ENCODE measurements at regions not wholly inside any gene's neighbourhood (a gene's known extent, or its start where the extent isn't known, plus 50 kb on each side); places are given as distances from the start of the nearest gene placed in this dataset.

GRCh38 chr4:179977378-179977777 is 2265.8 kb upstream of the TENM3 start:
- no peak for DNase-seq

DNA sequence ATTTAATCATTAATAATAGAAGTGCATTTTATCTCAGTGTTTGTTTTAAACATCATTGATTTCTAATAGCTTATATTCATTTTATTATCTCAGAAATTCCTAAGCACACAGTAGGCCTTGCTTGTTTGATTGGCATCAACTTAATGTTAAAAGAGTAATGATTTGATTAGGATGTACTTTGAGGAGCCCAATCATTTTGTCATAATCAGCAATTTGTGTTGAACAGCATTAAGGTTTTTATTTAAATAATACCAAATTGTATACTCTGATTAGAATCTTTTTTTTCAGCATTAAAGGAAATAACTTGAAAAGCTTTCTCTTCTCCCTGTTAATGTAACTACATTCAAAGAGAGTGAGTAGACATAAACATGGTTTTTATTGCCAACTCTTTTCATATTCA is 2262.0 kb upstream of the TENM3 start:
- DNase-seq: no peak

DNA sequence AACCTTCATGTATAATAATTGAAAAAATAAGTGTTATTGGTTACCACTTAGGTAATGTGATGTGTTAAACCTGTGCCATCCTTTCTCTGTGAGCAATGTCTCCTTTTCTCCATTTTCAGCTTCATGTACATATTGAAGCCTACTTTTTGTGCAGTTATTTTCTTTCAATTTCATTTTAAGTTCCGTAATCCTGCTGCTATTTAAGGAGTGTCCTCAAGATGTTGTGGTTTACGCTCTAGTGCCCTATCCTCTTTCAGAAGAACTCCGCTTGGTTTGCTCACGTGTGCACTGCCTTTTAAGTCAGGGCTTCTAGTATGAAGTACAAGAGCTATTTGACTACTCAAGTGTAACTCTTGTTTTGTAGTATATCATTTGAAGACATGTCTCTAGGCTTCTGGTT is 2253.2 kb upstream of the TENM3 start:
- DNase-seq: no peak

- DNase-seq: no peak
Measured at GRCh38 chr4:180009316-180009715, 2233.9 kb upstream of the TENM3 start.

GRCh38 chr4:180028682-180029081 is 2214.5 kb upstream of the TENM3 start:
- DNase-seq: no peak

GRCh38 chr4:180031330-180031729 is 2211.9 kb upstream of the TENM3 start:
- no peak for DNase-seq

- DNase-seq: no peak
Measured at GRCh38 chr4:180041576-180041975, 2201.6 kb upstream of the TENM3 start.

DNA sequence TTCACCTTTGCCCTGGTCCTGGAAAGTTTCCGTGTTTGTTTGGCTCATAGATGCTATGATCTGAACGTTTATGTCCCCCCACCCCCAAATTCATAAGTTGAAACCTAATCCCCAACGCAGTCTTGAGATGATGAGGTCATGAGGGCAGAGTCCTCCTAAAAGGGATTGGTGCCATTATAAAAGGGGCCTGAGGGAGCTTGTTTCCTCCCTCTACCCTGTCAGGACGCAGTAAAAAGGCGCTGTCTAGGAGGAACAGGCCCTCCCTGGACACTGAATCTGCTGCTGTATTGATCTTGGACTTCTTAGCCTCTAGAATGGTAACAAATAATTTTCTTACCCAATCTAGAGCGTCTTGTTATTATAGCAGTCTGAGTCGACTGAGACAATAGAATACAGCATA is 2190.6 kb upstream of the TENM3 start:
- no peak for DNase-seq

DNA sequence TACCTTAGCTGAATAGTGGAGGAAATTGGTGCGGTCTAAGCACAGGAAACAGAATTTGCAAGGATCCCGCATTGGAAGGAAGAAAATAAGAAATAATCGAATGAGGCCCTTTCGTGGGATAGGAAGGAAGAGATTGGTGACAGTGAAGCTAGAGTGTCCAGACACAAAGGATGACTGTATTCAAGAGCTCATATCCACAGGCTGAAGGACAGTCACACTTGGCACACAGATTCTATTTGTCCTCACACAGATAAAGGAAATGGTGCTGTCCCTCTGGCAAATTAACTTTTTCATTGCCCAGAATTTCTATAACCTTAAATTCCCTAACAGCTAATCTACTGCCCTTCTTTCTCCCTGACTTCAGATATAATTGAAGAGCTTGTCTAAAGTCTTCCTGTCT is 2188.9 kb upstream of the TENM3 start:
- no peak for DNase-seq

DNA sequence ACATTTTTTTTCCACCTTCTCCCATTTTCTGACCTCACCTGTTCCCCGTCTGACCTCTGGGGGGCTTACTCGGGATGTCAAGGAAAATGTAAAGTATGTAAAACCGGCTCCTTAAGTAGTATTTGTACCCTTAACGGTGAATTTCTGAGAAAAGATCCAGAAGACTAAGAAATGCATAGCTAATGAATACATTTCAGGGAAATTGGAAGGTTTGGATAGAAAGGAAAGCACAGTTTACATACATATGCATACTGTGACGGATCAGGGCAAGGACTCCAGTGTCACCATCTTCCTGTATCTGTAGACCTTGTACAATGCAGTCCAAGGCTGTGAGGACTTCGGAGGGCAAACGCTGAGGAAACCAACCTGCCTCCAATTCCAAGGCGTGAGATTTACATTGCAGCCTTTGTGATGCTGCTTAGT is 2185.9 kb upstream of the TENM3 start:
- no peak for DNase-seq

GRCh38 chr4:180057891-180058671 is 2185.1 kb upstream of the TENM3 start:
- no peak for DNase-seq

GRCh38 chr4:180058691-180059215 is 2184.4 kb upstream of the TENM3 start:
- no peak for DNase-seq

DNA sequence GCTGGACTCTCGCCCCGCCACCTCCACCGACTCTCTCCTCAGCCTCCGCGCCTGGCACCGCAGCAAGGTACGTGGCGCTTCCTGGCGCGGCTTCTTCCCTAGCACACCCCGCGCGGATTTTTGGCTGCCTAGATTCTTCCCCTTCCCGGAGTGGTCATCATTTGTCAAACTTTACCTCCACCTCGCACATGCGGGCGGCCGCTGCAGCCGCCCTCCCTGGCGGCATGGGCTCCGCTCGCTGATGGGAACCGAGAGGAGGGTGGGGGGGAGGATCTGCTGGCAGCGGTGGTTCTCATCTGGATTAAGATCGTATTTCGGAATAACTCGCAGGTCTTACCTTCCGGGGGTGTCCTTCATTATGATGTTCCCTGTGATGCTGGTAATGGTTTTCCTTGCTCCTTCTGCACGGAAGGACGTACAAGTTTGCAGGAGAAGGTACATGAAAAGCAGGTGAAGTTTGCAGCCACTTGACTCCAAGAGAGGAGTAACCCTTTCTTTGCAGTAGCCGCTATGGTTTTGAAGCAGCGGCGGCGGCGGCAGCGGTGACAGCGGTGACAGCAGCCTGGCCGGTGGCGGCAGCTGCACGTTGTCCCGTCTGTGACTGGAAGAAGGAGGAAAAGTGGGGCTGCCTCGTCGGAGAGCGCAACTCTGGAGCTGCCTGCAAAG is 2183.9 kb upstream of the TENM3 start:
- no peak for DNase-seq

DNA sequence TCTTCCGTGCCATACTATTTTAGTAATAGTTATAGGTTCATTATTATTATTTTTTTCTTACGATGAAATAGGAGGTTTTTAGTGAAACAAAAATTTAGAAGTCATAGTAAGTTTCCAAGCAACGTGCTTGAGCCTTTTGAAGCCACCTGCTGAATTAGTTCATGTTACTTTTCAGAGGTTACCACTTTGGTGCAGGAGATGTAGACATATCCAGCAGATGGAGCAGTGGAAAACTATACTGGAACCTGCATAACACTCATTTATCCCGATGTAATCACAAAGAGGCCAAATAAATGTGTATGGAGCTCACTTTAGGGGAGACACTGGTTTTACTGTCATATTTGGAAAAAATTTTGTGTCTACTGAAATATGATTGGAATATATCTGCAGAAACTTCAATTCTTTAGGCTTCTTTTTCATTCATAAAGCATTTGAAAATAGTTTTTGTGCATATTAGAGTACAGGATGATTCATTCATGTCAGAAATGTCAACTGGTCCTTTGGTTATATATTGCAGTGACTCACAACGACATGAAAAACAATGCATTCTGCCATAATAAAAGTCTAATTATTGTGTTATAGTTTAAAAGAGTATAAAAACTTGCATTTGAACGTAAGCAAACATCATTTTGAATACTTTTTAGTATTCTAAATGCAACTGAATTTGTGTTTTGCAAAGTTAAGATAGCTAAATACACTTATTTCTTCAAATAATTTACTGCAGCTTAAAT is 2182.9 kb upstream of the TENM3 start:
- DNase-seq: no peak

DNA sequence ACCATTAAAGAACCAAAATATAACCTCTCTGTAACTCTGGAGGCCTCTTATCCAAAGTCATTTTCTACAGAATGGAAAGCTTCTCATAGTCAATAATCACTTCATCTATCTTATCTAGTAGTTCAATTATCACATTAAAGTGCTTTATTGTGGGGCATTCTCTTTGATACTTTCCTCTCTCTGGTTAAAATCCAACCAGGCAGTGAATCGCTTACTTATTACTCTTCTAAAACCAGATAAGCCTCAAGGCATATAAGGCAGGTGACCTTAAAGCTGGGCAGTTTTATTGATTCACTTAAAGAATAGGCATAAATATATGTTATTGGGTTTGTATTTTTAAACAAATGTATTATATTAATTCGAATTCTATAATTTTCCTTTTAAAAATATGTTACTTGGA is 2162.1 kb upstream of the TENM3 start:
- no peak for DNase-seq

- no peak for DNase-seq
Measured at GRCh38 chr4:180084561-180084960, 2158.6 kb upstream of the TENM3 start.

DNA sequence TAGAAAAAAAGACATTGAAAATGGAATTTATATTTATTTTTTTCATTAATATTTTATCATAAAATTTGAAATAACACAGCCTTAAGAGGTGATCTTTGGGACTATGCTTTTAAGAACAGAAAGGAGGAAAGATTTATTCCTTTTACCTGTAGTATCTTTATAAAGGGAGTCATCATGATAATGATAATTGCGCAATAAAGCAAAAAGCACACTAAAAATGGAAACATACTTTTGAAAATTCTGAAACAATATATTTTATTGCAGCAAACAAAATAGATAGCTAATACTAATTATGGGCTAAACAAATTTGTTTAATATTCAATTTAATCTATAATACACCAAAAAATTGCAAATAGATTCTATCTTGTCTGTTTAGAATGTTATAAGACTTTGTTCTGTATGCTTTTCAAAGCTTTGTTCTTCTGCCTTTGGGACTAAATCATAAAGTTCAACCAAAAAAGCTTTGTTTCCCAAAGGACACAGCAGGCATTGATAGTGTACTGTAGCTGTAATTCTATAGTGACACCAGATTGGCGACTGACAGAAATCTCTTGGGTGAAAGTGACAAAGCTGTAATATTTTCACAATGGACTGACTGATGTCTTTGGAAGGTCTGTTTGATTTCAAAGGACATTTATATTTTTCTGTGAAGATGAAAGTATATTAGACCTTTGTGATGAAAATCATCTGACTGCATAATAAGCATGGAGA is 2156.6 kb upstream of the TENM3 start:
- no peak for DNase-seq

DNA sequence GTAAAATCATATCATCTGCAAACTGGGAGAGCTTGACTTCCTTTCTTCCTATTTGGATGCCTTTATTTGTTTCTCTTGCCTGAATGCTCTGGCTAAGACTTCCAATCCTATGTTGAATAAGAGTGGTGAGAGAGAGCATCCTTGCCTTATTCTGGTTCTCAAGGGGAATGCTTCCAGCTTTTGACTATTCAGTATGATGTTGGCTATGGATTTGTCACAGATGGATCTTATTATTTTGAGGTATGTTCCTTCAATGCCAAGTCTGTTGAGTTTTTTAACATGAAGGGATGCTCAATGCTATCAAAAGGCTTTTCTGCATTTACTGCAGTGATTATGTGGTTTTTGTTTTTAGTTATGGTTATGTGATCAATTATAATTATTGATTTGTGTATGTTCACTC is 2144.6 kb upstream of the TENM3 start:
- DNase-seq: no peak

DNA sequence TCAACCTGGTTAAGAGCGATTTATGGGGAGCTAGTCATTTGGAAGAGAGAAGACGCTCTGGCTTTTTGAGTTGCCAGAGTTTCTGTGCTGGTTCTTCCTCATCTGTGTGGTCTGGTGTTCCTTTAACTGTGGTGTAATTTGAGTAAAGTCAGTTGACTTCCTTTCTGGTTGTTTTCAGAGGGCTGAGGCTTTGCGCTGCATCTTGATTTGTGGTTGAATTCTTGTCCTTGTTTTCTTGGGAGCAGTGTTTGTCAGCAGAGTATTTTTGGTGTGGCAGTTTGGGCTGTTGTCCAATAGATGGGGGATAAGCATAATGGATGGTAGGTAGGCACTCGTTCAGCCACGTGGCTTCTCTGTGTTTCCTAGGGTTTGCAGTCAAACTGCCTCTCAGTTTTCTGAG is 2143.2 kb upstream of the TENM3 start:
- no peak for DNase-seq

- DNase-seq: no peak
Measured at GRCh38 chr4:180100433-180101344, 2142.5 kb upstream of the TENM3 start.

DNA sequence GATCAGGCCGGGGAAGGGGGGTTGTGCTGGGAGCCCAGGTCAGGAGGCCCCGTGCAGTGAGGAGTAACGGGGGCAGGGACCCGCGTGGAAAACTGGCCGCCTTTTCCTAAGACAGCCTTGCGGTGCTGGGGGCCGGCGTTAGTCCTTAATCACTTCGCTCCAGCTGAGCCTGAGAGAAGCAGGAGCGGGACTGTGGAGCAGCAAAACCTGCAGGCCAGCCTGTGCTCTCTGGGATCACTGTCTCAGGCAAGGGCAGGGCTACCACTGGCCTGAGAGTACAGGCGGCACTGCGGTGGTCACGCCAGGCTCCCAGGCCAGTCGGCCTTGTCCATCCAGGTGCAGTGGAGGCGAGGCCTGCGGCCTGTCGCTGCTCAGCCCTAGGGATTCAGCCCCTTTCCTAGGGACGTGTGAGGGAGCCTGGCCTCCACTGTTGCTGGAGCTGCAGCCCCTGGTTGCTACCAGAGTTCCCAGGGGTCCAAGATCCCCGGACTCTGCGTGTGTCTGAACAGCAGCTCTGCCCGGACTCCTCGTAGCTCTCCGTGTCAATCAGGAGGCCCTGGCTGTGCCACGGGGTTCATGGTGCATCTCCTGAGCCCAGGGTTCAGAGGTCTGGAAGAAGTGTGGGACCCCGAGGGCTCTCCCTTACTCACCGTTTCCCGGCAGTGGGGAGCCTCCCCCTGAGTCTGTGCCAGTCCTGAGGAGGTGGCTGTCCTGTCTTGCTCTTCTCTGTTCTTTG is 2141.7 kb upstream of the TENM3 start:
- DNase-seq: no peak

Measured in activated CD4-positive, alpha-beta T cell treated with anti-CD3 and anti-CD28 coated beads, Interleukin-2, amount 50 U/mL, for 16 hours (primary cell).